HepG2 (cell line): ENCODE measurements at regions not wholly inside any gene's neighbourhood (a gene's known extent, or its start where the extent isn't known, plus 50 kb on each side); places are given as distances from the start of the nearest gene placed in this dataset.

Source experiments
- ATF7-NPFF ChIP-seq: sonication (generic); formaldehyde crosslinking; IDR thresholded peaks from 2 replicates; pipeline ENCODE4 v1.8.1; 2023; ENCODE audit warnings: mild to moderate bottlenecking, low read depth, missing genetic modification reagents, moderate library complexity
- ELK4 ChIP-seq: sonication (generic); formaldehyde crosslinking; IDR thresholded peaks from 2 replicates; pipeline ENCODE4 v1.9.0; 2021; ENCODE audit warnings: missing genetic modification reagents, borderline replicate concordance
- EP300 ChIP-seq, 3 experiments: sonication (generic) in 1 of 3; formaldehyde crosslinking in 1 of 3; IDR thresholded peaks; 2 replicates each; pipeline versions ENCODE4 v1.5.1 to v1.6.1; 2011 to 2020; ENCODE audit warnings: low read depth in 2 of 3, low read length in 2 of 3, borderline replicate concordance in 1 of 3, improper control_type of control experiment in 1 of 3, mild to moderate bottlenecking in 1 of 3, missing genetic modification reagents in 1 of 3, moderate library complexity in 1 of 3
- FIP1L1 ChIP-seq: fragments of 200-400 bp; formaldehyde crosslinking; IDR thresholded peaks from 2 replicates; pipeline ENCODE4 v1.6.1; 2018; ENCODE audit warnings: low read depth, mild to moderate bottlenecking, low read length, moderate library complexity, borderline replicate concordance; ENCODE audit not compliant: insufficient read depth
- FOXP4 ChIP-seq: sonication (generic); formaldehyde crosslinking; IDR thresholded peaks from 2 replicates; pipeline ENCODE4 v1.4.0; 2020; ENCODE audit warnings: missing genetic modification reagents
- HNRNPUL1 ChIP-seq: fragments of 200-400 bp; formaldehyde crosslinking; IDR thresholded peaks from 2 replicates; pipeline ENCODE4 v1.6.1; 2017; ENCODE audit warnings: low read depth, mild to moderate bottlenecking, low read length, moderate library complexity
- MTA3 ChIP-seq: sonication (generic); formaldehyde crosslinking; IDR thresholded peaks from 2 replicates; pipeline ENCODE4 v1.4.0; 2020; ENCODE audit warnings: missing genetic modification reagents
- NFATC3 ChIP-seq: sonication (generic); formaldehyde crosslinking; IDR thresholded peaks from 2 replicates; pipeline ENCODE4 v1.5.1; 2020; ENCODE audit warnings: mild to moderate bottlenecking, missing genetic modification reagents
- SOX6 ChIP-seq, 2 experiments: fragments of 450-650 bp in 1 of 2; sonication (generic) in 1 of 2; formaldehyde crosslinking in 1 of 2; IDR thresholded peaks; 2 replicates each; pipeline versions ENCODE4 v1.4.0 to v1.6.1; 2017 to 2020; ENCODE audit warnings: antibody characterized with exemption in 1 of 2, mild to moderate bottlenecking in 1 of 2, missing genetic modification reagents in 1 of 2
- XBP1 ChIP-seq: sonication (generic); formaldehyde crosslinking; IDR thresholded peaks from 2 replicates; pipeline ENCODE4 v1.5.0; 2020; ENCODE audit warnings: missing genetic modification reagents
- ZBTB2 ChIP-seq: sonication (generic); formaldehyde crosslinking; IDR thresholded peaks from 2 replicates; pipeline ENCODE4 v1.8.0; 2022; ENCODE audit warnings: low read depth, missing genetic modification reagents
- ZC3H4 ChIP-seq: sonication (generic); formaldehyde crosslinking; IDR thresholded peaks from 2 replicates; pipeline ENCODE4 v1.4.0; 2020; ENCODE audit warnings: missing genetic modification reagents, borderline replicate concordance
- ZKSCAN1 ChIP-seq: fragments of 150-350 bp; IDR thresholded peaks from 2 replicates; pipeline ENCODE4 v1.6.1; 2014; ENCODE audit warnings: low read length
- ZMYM4 ChIP-seq: sonication (generic); formaldehyde crosslinking; IDR thresholded peaks from 2 replicates; pipeline ENCODE4 v1.8.1; 2023; ENCODE audit warnings: mild to moderate bottlenecking, missing genetic modification reagents
- ZNF354B ChIP-seq: sonication (generic); formaldehyde crosslinking; IDR thresholded peaks from 2 replicates; pipeline ENCODE4 v1.8.0; 2022; ENCODE audit warnings: mild to moderate bottlenecking, missing genetic modification reagents
- ZNF501 ChIP-seq: sonication (generic); formaldehyde crosslinking; IDR thresholded peaks from 2 replicates; pipeline ENCODE4 v1.5.1; 2020; ENCODE audit warnings: mild to moderate bottlenecking, moderate library complexity, missing genetic modification reagents

- no peak for TF ChIP-seq FOXP4 (CRISPR knock-in tag)
- TF ChIP-seq SOX6 (IDR thresholded peaks at IDR 0.05): no peak
- no peak for TF ChIP-seq SOX6 (CRISPR knock-in tag; IDR thresholded peaks at IDR 0.05)
- no peak for TF ChIP-seq ZKSCAN1
- no peak for TF ChIP-seq ATF7-NPFF (CRISPR knock-in tag)
- TF ChIP-seq ZNF501 (CRISPR knock-in tag): no peak
- no peak for TF ChIP-seq ZBTB2
- TF ChIP-seq ZNF354B: no peak
- no peak for TF ChIP-seq MTA3 (CRISPR knock-in tag)
- TF ChIP-seq ZC3H4 (CRISPR knock-in tag): no peak
- TF ChIP-seq NFATC3: no peak
- no peak for TF ChIP-seq HNRNPUL1
- no peak for TF ChIP-seq EP300 (IDR thresholded peaks at IDR 0.05; ENCODE audit: low read depth in 2 of 2, low read length in 2 of 2)
- TF ChIP-seq EP300 (CRISPR knock-in tag; IDR thresholded peaks at IDR 0.05; ENCODE audit: borderline replicate concordance): no peak
- TF ChIP-seq FIP1L1: no peak
- TF ChIP-seq ZMYM4 (CRISPR knock-in tag): no peak
- no peak for TF ChIP-seq XBP1
- no peak for TF ChIP-seq ELK4 (CRISPR knock-in tag)
- TF ChIP-seq, all 625 proteins: peak for 0
Measured at GRCh38 chr7:41431671-41432070, 271.2 kb downstream of the INHBA start (continued).
